ENCODE measurements at regions not wholly inside any gene's neighbourhood (a gene's known extent, or its start where the extent isn't known, plus 50 kb on each side); places are given as distances from the start of the nearest gene placed in this dataset.
"Not testable (repeated sequence)": the region's sequence is repeated elsewhere in the genome, so short reads cannot be mapped to it uniquely, and the experiment has no call there.

DNA sequence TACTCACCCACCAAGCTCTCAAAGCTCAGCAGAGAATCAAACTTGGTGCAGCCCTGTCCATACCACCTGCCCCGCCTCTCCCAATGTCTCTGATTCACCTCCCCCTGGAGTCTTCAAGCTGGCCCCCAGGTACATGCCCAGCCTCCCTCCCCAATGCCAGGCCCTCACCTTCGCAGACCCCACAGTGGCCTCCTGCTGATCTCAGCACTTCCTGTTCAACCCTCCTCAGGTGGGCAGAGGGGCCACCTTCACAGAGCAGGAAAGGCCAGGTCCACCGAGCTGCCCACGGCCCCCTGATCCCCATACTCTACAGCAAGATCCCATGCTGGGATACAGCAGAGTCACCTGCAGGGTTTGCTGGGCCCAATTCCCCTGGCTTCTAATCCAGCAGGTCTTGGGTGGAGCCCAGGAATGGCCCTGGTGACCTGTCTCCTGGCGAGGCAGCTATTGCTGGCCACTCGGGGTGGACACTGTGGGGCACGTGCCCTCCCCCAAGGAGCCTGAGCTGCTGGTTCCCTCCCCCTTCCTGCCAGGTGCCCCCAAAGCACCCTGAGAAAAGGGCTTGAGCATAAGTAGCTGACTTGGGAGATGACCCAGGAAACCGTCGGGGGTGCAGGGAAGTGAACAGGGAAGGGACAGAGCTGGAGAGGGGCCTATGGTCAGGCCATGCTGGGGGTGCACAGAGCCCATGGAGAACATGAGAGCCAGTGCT, 150.7 kb downstream of the BRD1 start:
- no peak for DNase-seq (ENCODE audit: low read depth)

GRCh38 chr22:49676230-49676629, 151.4 kb downstream of the BRD1 start:
- no peak for DNase-seq (ENCODE audit: low read depth)

DNA sequence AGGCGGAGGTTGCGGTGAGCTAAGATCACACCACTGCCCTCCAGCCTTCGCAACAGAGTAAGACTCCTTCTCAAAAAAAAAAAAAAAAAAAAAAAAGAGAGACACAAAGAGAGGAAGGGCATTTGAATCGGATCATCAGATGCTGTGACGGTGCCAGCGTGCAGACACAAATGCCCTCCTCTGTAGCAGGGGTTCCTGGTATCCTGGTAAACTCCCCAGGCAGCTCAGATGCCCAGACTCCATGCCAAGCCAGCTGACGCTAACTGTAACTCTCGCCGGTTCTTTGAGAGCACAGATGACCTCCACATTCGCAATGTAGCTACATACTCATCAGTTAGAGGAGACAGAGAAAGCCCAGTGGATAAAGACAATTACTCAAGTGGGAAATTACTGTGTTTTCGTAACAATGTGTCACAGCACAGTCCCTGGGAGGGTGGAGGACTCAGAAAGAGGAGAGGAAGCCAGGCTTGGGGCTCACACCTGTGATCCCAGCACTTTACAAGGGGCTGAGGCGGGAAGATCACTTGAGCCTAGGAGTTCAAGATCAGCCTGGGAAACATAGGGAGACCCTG, 153.1 kb downstream of the BRD1 start:
- DNase-seq (ENCODE audit: low read depth), result no peak

- no peak for DNase-seq (ENCODE audit: low read depth)
Measured at GRCh38 chr22:49673048-49673447, 154.6 kb downstream of the BRD1 start.

- DNase-seq (ENCODE audit: low read depth), result no peak
Measured at GRCh38 chr22:49672014-49672516, 155.6 kb downstream of the BRD1 start.

- DNase-seq (ENCODE audit: low read depth), result no peak
Measured at GRCh38 chr22:49671331-49672013, 156.2 kb downstream of the BRD1 start.

- DNase-seq (ENCODE audit: low read depth), result peak; percentile 20
Measured at GRCh38 chr22:49670456-49671330, 157.0 kb downstream of the BRD1 start.

- peak; percentile 23 for DNase-seq (ENCODE audit: low read depth)
Measured at GRCh38 chr22:49669969-49670455, 157.7 kb downstream of the BRD1 start.

- DNase-seq (ENCODE audit: low read depth), result not testable (repeated sequence)
Measured at GRCh38 chr22:49669427-49669968, 158.2 kb downstream of the BRD1 start.

DNA sequence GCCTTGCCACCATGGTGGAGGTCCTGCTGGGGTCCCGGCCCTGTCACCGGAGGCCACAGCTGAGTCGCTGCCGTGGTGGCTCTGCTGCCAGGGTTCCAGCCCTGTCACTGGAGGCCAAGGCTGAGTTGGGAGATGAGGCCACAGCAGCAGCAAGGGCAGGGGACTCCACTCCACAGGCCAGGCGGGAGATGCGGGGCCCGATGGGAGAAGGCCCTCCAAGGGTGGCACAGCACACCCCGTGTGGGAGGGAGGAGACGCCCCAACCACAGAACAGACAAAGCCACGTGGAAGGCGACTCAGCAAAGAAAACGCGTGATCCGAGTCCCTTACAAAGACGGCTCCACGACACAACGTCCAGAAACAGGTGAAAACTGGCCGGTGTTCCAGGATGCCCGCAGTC, 159.3 kb downstream of the BRD1 start:
- DNase-seq (ENCODE audit: low read depth), result no peak

- no peak for DNase-seq (ENCODE audit: low read depth)
Measured at GRCh38 chr22:49667236-49667635, 160.4 kb downstream of the BRD1 start.

- no peak for DNase-seq (ENCODE audit: low read depth)
Measured at GRCh38 chr22:49666146-49666809, 161.4 kb downstream of the BRD1 start.

DNA sequence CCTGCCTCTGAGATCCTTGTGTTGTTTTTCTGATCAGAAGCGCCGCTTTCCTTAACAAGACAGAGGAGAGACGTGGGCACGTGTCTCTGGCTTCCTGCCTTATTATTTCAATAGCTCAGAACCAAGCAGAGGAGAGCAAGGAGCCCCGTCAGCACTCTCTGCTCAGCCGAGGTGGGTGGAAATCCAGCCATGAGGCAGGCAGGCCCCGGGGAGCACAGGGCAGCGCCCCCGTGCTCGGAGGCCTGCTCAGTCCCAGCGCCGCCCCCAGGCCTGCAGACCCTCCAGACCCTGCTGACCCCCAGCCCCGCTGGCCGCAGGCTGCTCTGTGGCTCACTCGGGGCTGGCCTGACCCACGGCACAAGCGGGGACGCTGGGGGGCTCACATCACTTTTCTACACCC, 162.8 kb downstream of the BRD1 start:
- DNase-seq (ENCODE audit: low read depth), result peak; percentile 28

DNA sequence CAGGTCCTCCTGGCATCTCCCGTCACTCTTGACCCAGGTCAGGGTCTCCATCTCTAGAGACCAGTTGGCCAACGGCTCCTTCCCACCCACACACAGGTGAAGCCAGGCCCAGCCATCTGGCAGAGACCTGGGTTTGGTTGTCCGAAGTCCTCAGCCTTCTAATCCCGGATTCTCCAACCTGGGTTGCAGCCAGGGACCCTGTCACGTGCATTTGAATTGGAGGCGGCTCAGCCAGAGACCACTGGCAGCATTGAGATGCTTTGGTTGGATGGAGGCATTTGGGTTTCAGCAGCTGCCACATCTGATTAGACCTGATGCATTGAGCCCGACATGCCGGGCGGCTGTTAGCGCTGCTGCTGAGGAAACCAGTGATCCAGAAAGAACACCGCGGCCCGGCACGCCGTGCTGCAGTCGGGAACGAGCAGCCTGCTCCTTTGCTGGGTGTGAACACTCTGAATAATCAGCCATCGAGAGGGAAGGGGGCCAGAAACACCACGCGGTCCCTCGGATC, 163.2 kb downstream of the BRD1 start:
- no peak for DNase-seq (ENCODE audit: low read depth)

DNA sequence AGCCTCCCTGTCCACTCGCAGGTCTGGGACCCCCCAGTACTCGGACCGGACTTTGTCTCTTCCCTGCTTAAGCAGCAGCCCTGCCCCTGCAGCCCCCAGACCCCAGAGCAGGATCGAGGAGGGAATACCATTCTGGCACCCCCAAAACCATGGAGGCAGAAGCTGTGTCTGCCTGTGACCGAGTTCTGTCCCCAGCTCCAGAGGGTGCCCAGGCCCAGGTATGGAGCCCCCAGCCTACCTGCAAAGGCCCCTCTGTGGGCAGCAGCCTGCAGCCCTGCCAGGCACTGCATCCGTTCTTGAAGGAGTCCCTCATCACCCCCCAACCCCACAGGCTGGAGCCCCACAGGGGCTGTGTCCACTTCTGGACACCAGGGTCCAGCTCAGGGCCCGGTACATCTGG, 163.8 kb downstream of the BRD1 start:
- DNase-seq (ENCODE audit: low read depth), result no peak

GRCh38 chr22:49663311-49663711, 164.4 kb downstream of the BRD1 start:
- no peak for DNase-seq (ENCODE audit: low read depth)

- DNase-seq (ENCODE audit: low read depth), result no peak
Measured at GRCh38 chr22:49662681-49663080, 165.0 kb downstream of the BRD1 start.

DNA sequence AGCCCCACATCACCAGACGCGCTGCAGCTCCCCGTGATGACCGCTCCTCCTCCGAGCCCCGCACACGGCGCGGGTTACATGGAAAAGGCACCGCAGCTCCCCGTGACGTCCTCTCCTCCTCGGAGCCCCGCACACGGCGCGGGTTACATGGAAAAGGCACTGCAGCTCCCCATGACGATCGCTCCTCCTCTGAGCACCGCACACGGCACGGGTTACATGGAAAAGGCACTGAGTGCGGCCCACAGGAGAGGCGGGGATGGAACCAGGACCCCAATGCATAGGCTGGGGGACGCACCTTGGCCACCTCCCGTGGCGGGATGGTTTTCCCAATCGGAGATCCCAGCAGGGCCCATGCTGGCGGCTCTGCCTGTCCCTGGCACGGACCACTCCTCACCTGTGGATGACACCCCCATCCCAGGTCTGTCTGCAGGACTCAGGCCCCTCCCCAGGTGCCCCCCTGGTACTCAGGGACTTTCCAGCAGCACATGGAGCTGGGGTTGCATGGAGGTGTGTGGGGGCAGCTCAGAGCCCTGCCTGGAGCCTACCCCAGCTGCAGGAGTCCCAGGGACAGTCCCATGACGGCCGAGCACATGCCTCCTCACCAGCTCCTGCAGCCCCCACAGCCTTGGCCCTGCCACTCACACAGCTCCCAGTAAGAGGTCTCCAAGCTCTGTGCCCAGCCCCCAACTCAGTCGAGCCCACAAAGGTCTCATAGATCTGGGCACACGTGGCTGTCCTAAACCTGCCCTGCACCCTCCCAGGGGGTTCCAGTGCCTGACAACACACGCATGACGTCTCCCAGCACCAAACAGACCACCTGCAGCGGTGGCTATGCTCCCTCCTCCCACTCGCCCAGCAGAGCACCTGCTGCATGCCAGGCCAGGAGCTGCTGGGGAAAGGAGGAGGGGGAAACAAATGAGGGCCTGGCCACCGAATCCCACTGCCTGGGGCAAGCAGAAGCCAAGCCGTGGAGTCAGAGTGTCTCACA, 166.6 kb downstream of the BRD1 start:
- DNase-seq (ENCODE audit: low read depth), result no peak

GRCh38 chr22:49660321-49660720, 167.4 kb downstream of the BRD1 start:
- DNase-seq (ENCODE audit: low read depth), result no peak

DNA sequence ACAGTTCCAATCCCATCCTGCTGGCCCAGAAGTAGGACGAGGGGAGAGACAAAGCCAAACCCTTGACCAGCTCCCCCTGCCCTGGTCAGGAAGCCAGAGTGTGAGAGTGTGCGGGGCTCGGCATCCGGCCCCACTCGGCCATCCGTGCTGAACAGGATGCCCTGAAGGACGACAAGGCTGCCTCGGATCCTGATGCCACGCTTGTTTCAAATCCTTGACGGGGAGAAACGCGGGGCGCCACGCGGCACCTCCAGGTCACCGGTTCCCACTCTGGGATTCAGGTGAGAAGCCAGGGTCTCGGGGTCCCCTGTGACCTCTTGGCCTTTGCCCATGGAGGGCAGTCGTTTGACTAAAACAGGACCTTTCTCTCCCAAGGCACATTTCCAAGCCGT, 167.8 kb downstream of the BRD1 start:
- DNase-seq (ENCODE audit: low read depth), result no peak
